Middle frontal gyrus (tissue), 1 donor: ENCODE measurements at regions not wholly inside any gene's neighbourhood (a gene's known extent, or its start where the extent isn't known, plus 50 kb on each side); places are given as distances from the start of the nearest gene placed in this dataset.

ENCODE experiments used
- DNase-seq: peaks from one replicate; pipeline ENCODE4 v3.0.0-alpha.2; 2015; ENCODE audit warnings: low spot score; ENCODE audit errors: extremely low spot score

DNA sequence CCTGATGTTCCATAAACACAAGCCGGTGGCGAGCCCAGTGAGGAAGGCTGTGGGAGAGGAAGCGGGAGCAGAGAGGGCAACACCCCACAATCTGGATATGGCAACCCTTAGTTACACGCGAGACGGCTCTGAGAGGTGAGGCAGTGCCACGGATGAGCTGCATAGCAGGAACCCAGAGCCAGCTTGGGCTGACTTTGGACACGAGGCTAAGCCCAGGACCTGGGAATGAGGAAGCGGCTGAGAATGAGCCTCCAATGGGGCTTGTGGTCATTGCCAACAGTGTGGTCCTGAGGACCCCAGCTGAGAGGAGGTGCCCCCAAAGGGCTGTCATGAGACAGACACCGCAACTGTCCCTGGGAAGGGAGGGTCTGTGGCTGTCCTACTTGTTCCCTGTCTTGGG is 160.0 kb upstream of the SMIM23 start:
- DNase-seq = no peak

DNA sequence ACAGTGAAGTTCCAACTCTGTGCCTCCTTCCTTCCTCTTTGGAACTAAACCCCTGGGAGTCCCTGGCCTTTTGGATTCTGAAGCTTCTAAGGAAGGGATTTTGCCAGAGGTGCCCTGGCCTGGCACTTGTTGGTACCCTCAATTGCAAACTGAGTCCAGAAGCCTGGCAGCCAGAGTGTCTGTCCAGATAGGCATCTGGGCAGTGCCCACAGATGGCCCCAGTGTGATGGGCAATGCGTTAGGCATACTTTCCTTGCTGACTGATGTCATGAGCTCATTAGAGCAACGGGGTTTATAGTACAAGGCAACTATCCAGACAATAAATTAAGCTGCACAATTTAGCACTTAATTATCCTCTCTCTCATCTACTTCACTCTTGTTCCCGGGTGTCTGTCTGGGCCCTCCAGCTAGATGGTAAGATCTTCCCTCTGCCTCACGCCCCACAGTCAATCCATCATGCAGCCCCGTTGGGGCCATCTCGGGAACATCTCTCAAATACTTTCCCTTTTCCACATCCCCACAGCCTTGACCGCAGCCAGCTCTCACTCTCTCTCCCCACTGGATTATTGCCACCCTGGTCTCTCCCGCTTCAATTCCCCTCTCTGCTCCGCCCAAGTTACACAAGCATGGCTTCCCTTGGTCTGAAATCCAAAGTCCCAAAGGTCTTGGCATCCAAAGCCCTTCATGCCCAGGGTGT is 157.5 kb upstream of the SMIM23 start:
- DNase-seq = no peak

DNA sequence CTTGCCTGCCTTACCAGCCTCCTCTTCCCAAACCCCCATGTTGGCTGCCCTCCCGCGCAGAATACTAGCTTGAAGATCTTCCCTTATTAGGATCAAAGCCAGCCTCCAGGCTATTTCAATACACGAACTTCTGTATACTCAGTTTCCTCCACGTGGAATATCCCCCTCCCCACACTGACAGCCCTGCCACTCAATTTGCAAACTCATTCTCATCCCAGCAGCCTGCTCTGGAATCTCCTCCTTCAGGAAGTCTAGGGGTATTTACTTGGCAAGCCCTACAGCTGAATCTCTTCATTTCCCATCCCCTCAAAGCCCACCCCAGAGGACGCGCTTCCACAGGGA is 157.0 kb upstream of the SMIM23 start:
- no peak for DNase-seq

DNA sequence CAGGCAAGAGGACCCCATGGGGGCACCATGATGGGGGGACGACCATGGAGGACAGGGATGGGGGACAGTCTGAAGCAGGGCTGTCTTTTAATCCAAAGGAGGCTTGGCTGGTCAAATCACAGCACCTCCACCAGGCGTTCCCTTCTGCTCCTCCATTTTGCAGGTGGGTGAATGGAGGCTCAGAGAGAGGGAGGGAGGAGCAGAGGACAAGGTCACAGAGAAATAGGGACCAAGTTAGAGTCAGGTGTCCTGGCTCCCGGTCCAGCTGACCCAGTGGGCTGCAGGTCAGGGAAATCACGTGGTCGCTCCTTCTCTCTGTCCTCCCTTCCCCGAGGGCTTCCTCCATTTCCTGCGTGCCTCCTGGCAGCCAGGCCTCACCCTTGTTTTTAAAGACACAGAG is 156.4 kb upstream of the SMIM23 start:
- no peak for DNase-seq

- DNase-seq = no peak
Measured at GRCh38 chr5:171629628-171630349, 155.8 kb upstream of the SMIM23 start.

DNA sequence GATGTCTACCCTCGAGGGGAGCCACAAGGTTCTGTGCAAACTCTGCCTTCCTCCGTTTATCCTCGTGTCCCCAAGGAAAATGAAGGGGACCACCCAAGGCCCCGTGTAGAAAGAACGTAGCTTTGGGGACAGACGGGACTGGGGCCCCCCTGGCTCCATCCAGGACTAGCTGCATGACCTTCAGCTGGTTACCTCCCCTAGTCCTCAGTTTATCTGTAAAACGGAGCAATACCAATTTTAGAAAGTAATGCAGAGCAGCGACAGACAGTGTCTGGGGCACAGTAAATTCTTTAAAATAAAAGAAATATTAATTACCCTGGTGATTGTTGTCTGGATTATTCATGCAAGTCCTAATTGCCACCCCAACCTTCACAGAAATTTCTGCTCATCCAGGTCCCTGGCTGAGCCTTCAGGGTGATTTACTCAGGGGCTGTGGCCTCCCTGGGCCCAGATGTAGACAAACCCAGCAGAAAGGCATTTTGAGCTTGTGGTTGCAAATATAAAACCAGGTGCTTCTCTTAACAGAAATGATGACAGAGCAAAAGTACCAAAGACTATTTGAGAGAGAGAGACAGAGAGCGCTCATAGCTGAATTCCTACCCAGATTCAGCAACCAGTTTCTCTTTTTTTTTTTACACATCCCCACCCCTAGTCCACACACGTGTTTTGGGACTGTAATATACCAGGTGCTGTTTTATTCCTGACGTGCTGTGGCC is 155.1 kb upstream of the SMIM23 start:
- DNase-seq = no peak

- DNase-seq = no peak
Measured at GRCh38 chr5:171632616-171633015, 153.0 kb upstream of the SMIM23 start.

DNA sequence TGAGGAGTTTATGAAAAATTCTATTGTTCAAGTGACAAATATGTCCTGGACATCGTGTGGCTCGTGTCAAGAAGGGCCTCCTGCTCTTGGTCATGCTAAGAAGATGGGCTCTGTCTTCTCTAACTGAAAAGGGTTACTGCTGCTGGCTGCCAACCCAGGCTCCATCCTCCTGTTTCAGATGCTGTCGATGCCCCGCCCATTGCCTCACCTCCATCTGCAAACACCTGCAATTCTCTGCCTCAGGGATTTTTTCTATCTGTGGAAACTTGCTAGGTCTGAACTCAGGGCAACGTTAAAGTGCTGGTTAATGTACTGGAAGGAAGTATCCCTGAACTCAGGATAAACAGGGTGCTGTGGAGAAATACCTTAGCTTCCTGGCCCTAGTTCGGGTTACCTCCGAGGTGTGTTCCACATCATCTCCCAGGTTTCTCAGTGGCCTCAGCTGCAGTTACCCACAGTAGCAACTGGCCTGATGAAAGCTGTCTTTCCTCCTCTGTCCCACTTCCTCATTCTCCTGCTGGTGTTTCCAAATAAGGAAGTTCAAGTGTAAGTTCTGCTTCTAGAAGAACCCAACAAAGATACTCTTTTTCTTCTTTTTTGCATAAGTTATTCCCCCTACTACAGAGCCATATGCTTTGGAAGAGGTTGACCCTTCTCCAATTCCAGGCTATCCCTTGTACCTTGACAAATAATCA is 151.7 kb upstream of the SMIM23 start:
- no peak for DNase-seq

DNA sequence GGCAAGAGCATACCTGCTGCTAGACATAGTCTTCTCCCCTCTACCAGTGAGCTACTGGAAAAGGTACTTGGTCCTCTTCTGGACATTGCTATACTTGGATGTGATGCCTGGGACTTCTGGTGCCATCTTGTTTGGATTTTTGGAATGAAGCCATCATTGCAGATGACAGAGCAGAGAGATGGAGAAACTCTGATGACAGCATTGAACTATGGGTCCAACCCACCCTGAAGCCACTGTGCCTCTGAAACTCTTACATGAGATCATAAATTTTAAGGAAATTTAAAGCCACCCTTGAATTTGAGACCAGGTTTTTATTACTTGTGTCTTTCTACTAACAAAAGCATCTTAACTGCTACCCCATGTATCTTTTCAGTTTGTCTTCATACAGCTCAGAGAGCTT is 151.1 kb upstream of the SMIM23 start:
- DNase-seq = no peak

GRCh38 chr5:171635028-171635427 is 150.6 kb upstream of the SMIM23 start:
- DNase-seq = no peak

DNA sequence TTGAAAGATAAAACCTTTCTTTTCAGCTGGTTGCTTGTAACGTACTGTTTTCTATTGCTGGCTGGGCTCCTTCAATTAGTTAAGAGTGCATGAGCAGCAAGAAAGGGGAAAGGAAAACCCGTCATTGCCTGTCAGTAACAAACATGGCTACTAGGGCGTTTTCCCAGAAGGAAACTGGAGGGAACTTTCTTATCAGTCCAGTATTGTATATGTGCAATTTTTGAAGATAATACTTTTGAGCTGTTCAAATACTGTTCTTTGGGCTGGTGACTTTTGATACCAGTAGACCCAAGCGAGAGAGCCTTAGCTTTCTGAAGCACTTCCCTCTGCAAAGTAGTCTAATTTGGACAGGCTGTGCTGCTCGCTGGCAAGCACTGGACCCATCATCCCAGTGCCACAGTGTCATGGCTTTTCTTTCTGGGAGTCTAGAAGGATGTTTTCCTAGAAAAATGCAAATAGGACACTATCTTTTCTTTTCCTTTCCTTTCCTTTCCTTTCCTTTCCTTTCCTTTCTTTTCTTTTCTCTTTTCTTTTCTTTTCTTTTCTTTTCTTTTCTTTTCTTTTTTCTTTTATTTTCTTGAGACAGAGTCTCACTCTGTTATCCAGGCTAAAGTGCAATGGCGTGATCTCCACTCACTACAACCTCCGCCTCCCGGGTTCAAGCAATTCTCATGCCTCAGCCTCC is 149.9 kb upstream of the SMIM23 start:
- DNase-seq = no peak

- no peak for DNase-seq
Measured at GRCh38 chr5:171637811-171638210, 147.8 kb upstream of the SMIM23 start.

DNA sequence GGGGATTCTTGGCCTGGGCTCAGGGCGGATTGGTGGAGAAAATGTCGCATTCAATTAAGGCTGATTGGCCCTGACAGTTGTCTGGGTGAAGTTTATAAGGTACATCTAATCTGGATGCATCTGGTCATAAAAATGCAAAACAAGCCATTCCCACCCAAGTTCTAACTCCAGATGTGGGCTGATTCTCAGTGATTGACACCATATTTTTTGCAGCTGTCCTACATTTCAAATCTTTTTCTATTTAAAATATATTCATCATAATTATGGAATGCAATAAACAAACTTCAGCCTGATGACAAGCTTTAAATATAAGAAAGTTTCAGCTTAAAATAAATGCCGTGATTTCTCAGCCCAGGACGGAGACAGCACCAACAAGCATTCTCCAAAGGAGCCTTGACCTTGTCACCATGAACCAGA is 146.4 kb upstream of the SMIM23 start:
- no peak for DNase-seq

GRCh38 chr5:171639966-171640365 is 145.7 kb upstream of the SMIM23 start:
- no peak for DNase-seq

GRCh38 chr5:171640480-171640879 is 145.1 kb upstream of the SMIM23 start:
- no peak for DNase-seq

GRCh38 chr5:171641891-171642290 is 143.7 kb upstream of the SMIM23 start:
- DNase-seq = no peak

DNA sequence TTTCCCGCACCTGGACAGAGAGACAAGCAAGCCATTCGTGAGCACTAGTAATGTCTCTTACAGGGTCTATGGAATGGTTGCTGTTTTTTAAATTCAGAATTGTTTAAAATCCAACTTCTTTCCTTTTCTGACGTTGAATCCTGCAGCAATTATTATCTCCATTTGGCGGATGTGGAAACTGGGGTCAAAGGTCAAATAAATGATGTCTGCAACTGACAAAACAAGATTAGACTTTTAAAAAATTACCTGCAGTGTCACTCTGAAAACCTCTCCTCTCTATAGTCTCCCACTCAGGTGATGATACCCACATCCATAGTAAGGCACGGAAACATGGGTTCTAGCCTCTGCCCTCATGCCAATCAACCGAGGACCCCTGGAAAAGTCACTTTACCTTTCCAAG is 142.7 kb upstream of the SMIM23 start:
- no peak for DNase-seq

GRCh38 chr5:171644536-171644935 is 141.1 kb upstream of the SMIM23 start:
- DNase-seq = peak; percentile 30

GRCh38 chr5:171646102-171647042 is 139.2 kb upstream of the SMIM23 start:
- no peak for DNase-seq
